HL-60 (cell line): ENCODE measurements at regions not wholly inside any gene's neighbourhood (a gene's known extent, or its start where the extent isn't known, plus 50 kb on each side); places are given as distances from the start of the nearest gene placed in this dataset.

ENCODE experiments used
- DNase-seq, 2 experiments: peaks; one replicate each; pipeline ENCODE4 v3.0.0-alpha.2; 2010 to 2020; ENCODE audit warnings: low read depth in 1 of 2, low spot score in 1 of 2
- H3K27ac ChIP-seq: fragments of 250-450 bp; sonication (Bioruptor Pico); replicated peaks from 2 replicates; pipeline ENCODE4 v1.5.1; 2020; ENCODE audit warnings: mild to moderate bottlenecking, moderate library complexity
- H3K27me3 ChIP-seq: fragments of 250-450 bp; sonication (Bioruptor Pico); 2 replicates; pipeline ENCODE4 v1.5.1; 2021; ENCODE audit warnings: mild to moderate bottlenecking, moderate library complexity; ENCODE audit not compliant: insufficient read depth, poor library complexity, severe bottlenecking
- H3K4me3 ChIP-seq: replicated peaks from 2 replicates; pipeline ENCODE4 v1.5.1; 2011; ENCODE audit warnings: mild to moderate bottlenecking, control low read depth, low read length; ENCODE audit not compliant: insufficient read depth
- CTCF ChIP-seq: IDR thresholded peaks from one replicate; pipeline ENCODE4 v1.5.1; 2011; ENCODE audit warnings: low read length, control low read depth, inconsistent platforms; ENCODE audit not compliant: insufficient read depth
- GABPA ChIP-seq: IDR thresholded peaks from 2 replicates; pipeline ENCODE4 v1.6.1; 2012; ENCODE audit warnings: low read depth
- POLR2AphosphoS5 ChIP-seq: IDR thresholded peaks from 2 replicates; pipeline ENCODE4 v1.6.1; 2012; ENCODE audit warnings: low read depth
- REST ChIP-seq: IDR thresholded peaks from 2 replicates; pipeline ENCODE4 v1.6.1; 2012; ENCODE audit warnings: low read depth; ENCODE audit not compliant: insufficient replicate concordance
- SPI1 ChIP-seq: IDR thresholded peaks from 2 replicates; pipeline ENCODE4 v1.6.1; 2012; ENCODE audit warnings: low read depth, mild to moderate bottlenecking, borderline replicate concordance

- H3K4me3 ChIP-seq, result no peak overlapping the region
- no peaks in the 10 kb centered on the region for H3K27me3 ChIP-seq
- no peak for DNase-seq
- TF ChIP-seq REST, result no peak
- H3K27ac ChIP-seq, result no peak overlapping the region
These were observed 64.1 kb downstream of the NRN1 start for GRCh38 chr6:5942591-5942990.

GRCh38 chr6:5941188-5941587, 65.5 kb downstream of the NRN1 start:
- no peak for TF ChIP-seq SPI1
- no peak for TF ChIP-seq GABPA
- TF ChIP-seq REST, result no peak
- no peak for TF ChIP-seq CTCF
- TF ChIP-seq POLR2AphosphoS5, result no peak
- no peak overlapping the region for H3K27ac ChIP-seq
- H3K4me3 ChIP-seq, result no peak overlapping the region
- DNase-seq, result no peak
- H3K27me3 ChIP-seq, result no peaks in the 10 kb centered on the region

GRCh38 chr6:5938934-5939333, 67.8 kb downstream of the NRN1 start:
- no peak overlapping the region for H3K4me3 ChIP-seq
- TF ChIP-seq SPI1 (no peak), CTCF (no peak), REST (no peak), POLR2AphosphoS5 (no peak), GABPA (no peak)
- no peak for DNase-seq
- no peak overlapping the region for H3K27ac ChIP-seq
- H3K27me3 ChIP-seq, result peaks cover 2% of the 10 kb centered on the region
